Gastroesophageal sphincter (tissue), 4 donors: ENCODE measurements at regions not wholly inside any gene's neighbourhood (a gene's known extent, or its start where the extent isn't known, plus 50 kb on each side); places are given as distances from the start of the nearest gene placed in this dataset.

Source experiments
- ATAC-seq: fragments of 150-250 bp; one replicate; pipeline ENCODE4 v1.9.1; 2016; ENCODE audit warnings: mild to moderate bottlenecking, moderate library complexity
- H3K27ac ChIP-seq, 4 donors: fragments of 200-600 bp; sonication (generic) in 3 of 4; 1 replicate in 3 of 4; 2 replicates in 1 of 4; pipeline ENCODE4 v1.5.1; 2016 to 2019
- H3K27me3 ChIP-seq: fragments of 200-600 bp; sonication (generic); one replicate; pipeline ENCODE4 v1.5.1; 2019
- H3K36me3 ChIP-seq, 2 donors: fragments of 200-600 bp; sonication (generic); one replicate each; pipeline ENCODE4 v1.5.1; 2019; ENCODE audit warnings: control low read depth in 1 of 2
- H3K4me1 ChIP-seq, 3 donors: fragments of 200-600 bp; sonication (generic); 1 replicate in 2 of 3; 2 replicates in 1 of 3; pipeline ENCODE4 v1.5.1; 2016 to 2019; ENCODE audit warnings: control low read depth in 2 of 3
- H3K4me3 ChIP-seq, 2 donors: fragments of 200-600 bp; sonication (generic); one replicate each; pipeline ENCODE4 v1.5.1; 2019; ENCODE audit warnings: mild to moderate bottlenecking in 1 of 2, moderate library complexity in 1 of 2
- H3K9me3 ChIP-seq, 3 donors: fragments of 200-600 bp; sonication (generic); one replicate each; pipeline ENCODE4 v1.5.1; 2017 to 2019; ENCODE audit warnings: control low read depth in 2 of 3
- EP300 ChIP-seq: sonication (generic); formaldehyde crosslinking; IDR thresholded peaks from one replicate; pipeline ENCODE4 v1.6.1; 2017; ENCODE audit warnings: antibody characterized with exemption, mild to moderate bottlenecking
- POLR2A ChIP-seq, 2 donors: fragments of 450-650 bp; IDR thresholded peaks; one replicate each; pipeline ENCODE4 v1.6.1; 2017; ENCODE audit warnings: antibody characterized with exemption in 2 of 2, mild to moderate bottlenecking in 2 of 2, moderate library complexity in 1 of 2
- POLR2AphosphoS5 ChIP-seq: sonication (generic); formaldehyde crosslinking; IDR thresholded peaks from one replicate; pipeline ENCODE4 v1.6.1; 2017; ENCODE audit warnings: antibody characterized with exemption
- WGBS, 2 donors: methylation state at CpG; one replicate each; pipeline ENCODE4 v1.1.5; 2018; ENCODE audit warnings: low coverage in 1 of 2; 5-methylcytosine and 5-hydroxymethylcytosine counted together
- TF ChIP-seq, protein P1 (sequence below), 4 experiments: fragments of 200-600 bp in 2 of 4; fragments of 450-650 bp in 2 of 4; sonication (generic) in 1 of 4; IDR thresholded peaks; one replicate each; pipeline ENCODE4 v1.5.1; 2017 to 2019; ENCODE audit warnings: antibody characterized with exemption in 4 of 4, mild to moderate bottlenecking in 2 of 4, moderate library complexity in 2 of 4

- Histone ChIP-seq H3K36me3 (no peaks in the 10 kb centered on the region), H3K27me3 (no peaks in the 10 kb centered on the region), H3K27ac (no peak overlapping the region), H3K4me3 (no peak overlapping the region), H3K4me1 (no peaks in the 10 kb centered on the region), H3K9me3 (peaks cover 0 to 4% (median 0%) of the 10 kb centered on the region in 3 donors)
- WGBS, 2 donors = 63 to 100% methylated on average over 1 of the region's 1 CpG
- TF ChIP-seq, protein P1, sequence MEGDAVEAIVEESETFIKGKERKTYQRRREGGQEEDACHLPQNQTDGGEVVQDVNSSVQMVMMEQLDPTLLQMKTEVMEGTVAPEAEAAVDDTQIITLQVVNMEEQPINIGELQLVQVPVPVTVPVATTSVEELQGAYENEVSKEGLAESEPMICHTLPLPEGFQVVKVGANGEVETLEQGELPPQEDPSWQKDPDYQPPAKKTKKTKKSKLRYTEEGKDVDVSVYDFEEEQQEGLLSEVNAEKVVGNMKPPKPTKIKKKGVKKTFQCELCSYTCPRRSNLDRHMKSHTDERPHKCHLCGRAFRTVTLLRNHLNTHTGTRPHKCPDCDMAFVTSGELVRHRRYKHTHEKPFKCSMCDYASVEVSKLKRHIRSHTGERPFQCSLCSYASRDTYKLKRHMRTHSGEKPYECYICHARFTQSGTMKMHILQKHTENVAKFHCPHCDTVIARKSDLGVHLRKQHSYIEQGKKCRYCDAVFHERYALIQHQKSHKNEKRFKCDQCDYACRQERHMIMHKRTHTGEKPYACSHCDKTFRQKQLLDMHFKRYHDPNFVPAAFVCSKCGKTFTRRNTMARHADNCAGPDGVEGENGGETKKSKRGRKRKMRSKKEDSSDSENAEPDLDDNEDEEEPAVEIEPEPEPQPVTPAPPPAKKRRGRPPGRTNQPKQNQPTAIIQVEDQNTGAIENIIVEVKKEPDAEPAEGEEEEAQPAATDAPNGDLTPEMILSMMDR (IDR thresholded peaks at IDR 0.05) = no peak
- TF ChIP-seq POLR2AphosphoS5 (no peak), EP300 (no peak), POLR2A (IDR thresholded peaks at IDR 0.05) (no peak)
- no peak for ATAC-seq
Measured at GRCh38 chr3:182036382-182036781, 324.7 kb downstream of the SOX2 start.

DNA sequence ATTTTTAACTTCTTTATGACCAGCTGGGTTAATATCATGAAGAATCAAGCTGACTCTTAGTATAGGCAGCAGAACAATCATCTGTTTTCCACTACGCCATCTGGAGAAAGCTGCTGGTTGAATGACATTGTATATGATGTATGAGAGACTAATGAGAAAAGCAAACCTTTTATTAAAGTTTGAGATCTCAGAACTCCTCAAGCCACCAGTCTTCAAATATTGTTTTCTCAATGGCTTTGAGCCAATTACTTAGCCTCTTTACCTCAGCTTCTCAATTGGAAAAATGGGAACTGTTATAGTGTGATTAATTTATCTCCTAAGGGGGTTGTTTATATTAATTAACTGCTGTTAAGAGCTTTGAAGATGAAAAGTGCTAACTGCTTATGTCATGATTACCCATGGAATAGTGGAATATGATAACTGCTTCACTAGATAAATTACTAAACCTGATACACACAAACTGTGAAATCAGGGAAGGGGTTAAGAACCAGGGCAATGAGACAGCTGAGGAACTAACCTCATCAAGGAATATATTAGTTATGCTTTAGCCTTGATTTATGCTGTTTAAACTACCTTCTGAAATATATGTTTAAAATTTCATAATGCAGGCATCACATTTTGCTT lies 330.1 kb downstream of the SOX2 start:
- H3K27ac ChIP-seq = no peak overlapping the region
- H3K4me3 ChIP-seq = no peak overlapping the region
- no peak for ATAC-seq
- 33 to 40% methylated on average over 1 of the region's 1 CpG for WGBS, 2 donors
- no peaks in the 10 kb centered on the region for H3K4me1 ChIP-seq
- TF ChIP-seq EP300 = no peak
- no peak for TF ChIP-seq POLR2A (IDR thresholded peaks at IDR 0.05)
- H3K27me3 ChIP-seq = no peaks in the 10 kb centered on the region
- H3K36me3 ChIP-seq = no peaks in the 10 kb centered on the region
- H3K9me3 ChIP-seq = peaks cover 0 to 10% (median 0%) of the 10 kb centered on the region in 3 donors

DNA sequence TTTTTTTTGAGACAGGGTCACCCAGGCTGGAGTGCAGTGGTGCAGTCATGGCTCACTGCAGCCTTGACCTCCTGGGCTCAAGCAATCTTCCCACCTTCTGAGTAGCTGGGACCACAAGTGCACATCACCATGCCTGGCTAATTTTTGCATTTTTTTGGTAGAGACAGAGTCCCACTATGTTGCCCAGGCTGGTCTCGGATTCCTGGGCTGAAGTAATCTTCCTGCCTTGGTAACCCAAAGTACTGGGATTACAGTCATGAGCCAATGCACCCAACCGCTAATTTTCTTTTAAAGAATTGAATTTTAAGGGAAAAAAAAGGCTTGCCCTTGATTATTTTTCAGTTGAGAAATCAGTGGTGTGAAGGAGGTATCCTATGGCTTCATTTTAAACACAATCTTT lies 334.0 kb downstream of the SOX2 start:
- no peaks in the 10 kb centered on the region for H3K36me3 ChIP-seq
- no peaks in the 10 kb centered on the region for H3K27me3 ChIP-seq
- H3K27ac ChIP-seq = no peak overlapping the region
- H3K9me3 ChIP-seq = peaks cover 0 to 6% (median 0%) of the 10 kb centered on the region in 3 donors
- WGBS, 2 donors = 78% methylated on average over 2 of the region's 2 CpGs; no CpG with 5 or more reads in 1 of the 2 donors
- H3K4me1 ChIP-seq = no peaks in the 10 kb centered on the region
- no peak for ATAC-seq
- no peak overlapping the region for H3K4me3 ChIP-seq
- TF ChIP-seq EP300 (no peak), POLR2A (IDR thresholded peaks at IDR 0.05) (no peak), POLR2AphosphoS5 (no peak)
- TF ChIP-seq, protein P1 (IDR thresholded peaks at IDR 0.05) = no peak

- Histone ChIP-seq H3K4me1 (no peaks in the 10 kb centered on the region), H3K9me3 (peaks cover 0 to 6% (median 0%) of the 10 kb centered on the region in 3 donors), H3K27me3 (no peaks in the 10 kb centered on the region), H3K36me3 (no peaks in the 10 kb centered on the region), H3K4me3 (no peak overlapping the region), H3K27ac (no peak overlapping the region)
- no peak for ATAC-seq
- WGBS, 2 donors = 67 to 76% methylated on average over 10 to 11 of the region's 11 CpGs
- no peak for TF ChIP-seq POLR2AphosphoS5
- no peak for TF ChIP-seq EP300
- TF ChIP-seq POLR2A (IDR thresholded peaks at IDR 0.05) = no peak
- TF ChIP-seq, protein P1 (IDR thresholded peaks at IDR 0.05) = no peak
Measured at GRCh38 chr3:182046166-182046764, 334.5 kb downstream of the SOX2 start.

GRCh38 chr3:182050932-182051331 lies 339.2 kb downstream of the SOX2 start:
- TF ChIP-seq, protein P1 (IDR thresholded peaks at IDR 0.05) = no peak
- no peak for TF ChIP-seq POLR2A (IDR thresholded peaks at IDR 0.05)
- WGBS, 2 donors = 20 to 65% methylated on average over 1 to 2 of the region's 3 CpGs
- Histone ChIP-seq H3K9me3 (no peaks in the 10 kb centered on the region), H3K4me1 (no peaks in the 10 kb centered on the region), H3K4me3 (no peak overlapping the region), H3K27me3 (no peaks in the 10 kb centered on the region), H3K27ac (no peak overlapping the region), H3K36me3 (no peaks in the 10 kb centered on the region)
- ATAC-seq = no peak
